ENCODE measurements at regions not wholly inside any gene's neighbourhood (a gene's known extent, or its start where the extent isn't known, plus 50 kb on each side); places are given as distances from the start of the nearest gene placed in this dataset.
"Not testable (repeated sequence)": the region's sequence is repeated elsewhere in the genome, so short reads cannot be mapped to it uniquely, and the experiment has no call there.

DNA sequence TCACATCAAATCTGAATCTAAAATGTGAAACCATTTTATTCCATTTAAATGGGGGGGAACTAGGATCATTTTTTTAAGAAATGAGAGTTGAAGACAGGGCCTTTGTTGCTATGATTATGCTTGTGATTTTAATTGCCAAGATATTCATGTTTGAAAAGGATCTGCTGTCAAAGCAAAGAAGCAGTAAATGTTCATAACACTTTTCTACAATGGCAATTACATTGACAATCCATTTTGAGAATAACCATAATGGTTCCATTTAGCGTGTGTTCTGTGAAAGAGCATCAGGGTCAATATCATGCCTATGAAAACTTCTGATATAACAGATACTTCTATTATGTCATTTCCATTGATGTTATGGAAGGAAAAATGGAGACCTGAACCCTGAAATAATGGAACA is 745.8 kb upstream of the SGO1 start:
- Histone ChIP-seq H3K27ac (ENCODE audit: low read depth, low read length, poor library complexity, severe bottlenecking) (no peak overlapping the region), H3K36me3 (ENCODE audit: insufficient read depth, low read length, poor library complexity, severe bottlenecking) (no peaks in the 10 kb centered on the region), H3K27me3 (replicated peaks; ENCODE audit: insufficient read depth, low read depth, low read length, poor library complexity) (no peaks in the 10 kb centered on the region), H3K9me3 (ENCODE audit: low read depth, low read length, poor library complexity, severe bottlenecking) (peaks cover 11% of the 10 kb centered on the region), H3K4me1 (ENCODE audit: insufficient read depth, low read length, poor library complexity, severe bottlenecking) (no peaks in the 10 kb centered on the region), H3K4me3 (ENCODE audit: low read depth, low read length, poor library complexity, severe bottlenecking) (no peak overlapping the region)
- CTCF ChIA-PET = no interaction called here
- DNase-seq (ENCODE audit: low spot score) = no peak
- TF ChIP-seq CTCF (conservative IDR thresholded peaks at IDR 0.05; ENCODE audit: low read depth, low read length) (no peak), EZH2 (IDR thresholded peaks at IDR 0.05; ENCODE audit: borderline replicate concordance, low read depth, low read length, poor library complexity, severe bottlenecking) (no peak)
- BruUV-seq (replicated peaks) = no TSS peak
- POLR2A ChIA-PET (ENCODE audit: low non-redundant PET) = no interaction called here
- intact Hi-C loops (cut with micrococcal nuclease; ENCODE audit: unreplicated experiment) = no loop called here

DNA sequence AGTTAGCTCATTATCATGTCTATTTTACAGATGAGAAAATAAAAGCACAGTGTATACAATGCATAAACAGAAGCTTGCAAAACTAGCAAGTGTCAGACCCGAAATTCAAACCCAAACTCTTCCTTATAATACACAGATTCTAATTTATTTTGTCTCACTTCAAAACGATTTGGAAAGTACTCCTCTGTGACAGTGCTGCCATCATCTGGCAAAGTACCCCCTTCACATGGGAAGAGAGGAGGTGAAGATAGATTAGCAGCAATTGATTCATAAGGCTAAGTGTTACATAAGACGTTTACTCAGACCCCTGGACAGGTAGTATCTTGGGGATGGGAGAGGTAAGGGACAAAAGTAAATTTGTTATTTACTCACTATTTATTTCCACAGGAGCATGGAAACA is 744.0 kb upstream of the SGO1 start:
- Histone ChIP-seq H3K9me3 (ENCODE audit: low read depth, low read length, poor library complexity, severe bottlenecking) (peaks cover 11% of the 10 kb centered on the region), H3K27me3 (replicated peaks; ENCODE audit: insufficient read depth, low read depth, low read length, poor library complexity) (no peaks in the 10 kb centered on the region), H3K4me1 (ENCODE audit: insufficient read depth, low read length, poor library complexity, severe bottlenecking) (no peaks in the 10 kb centered on the region), H3K4me3 (ENCODE audit: low read depth, low read length, poor library complexity, severe bottlenecking) (no peak overlapping the region), H3K27ac (ENCODE audit: low read depth, low read length, poor library complexity, severe bottlenecking) (no peak overlapping the region), H3K36me3 (ENCODE audit: insufficient read depth, low read length, poor library complexity, severe bottlenecking) (no peaks in the 10 kb centered on the region)
- TF ChIP-seq EZH2 (IDR thresholded peaks at IDR 0.05; ENCODE audit: borderline replicate concordance, low read depth, low read length, poor library complexity, severe bottlenecking) = no peak
- TF ChIP-seq CTCF (conservative IDR thresholded peaks at IDR 0.05; ENCODE audit: low read depth, low read length) = 0 out of 2 replicates have a peak, but pooled peaks have one; percentile 20
- intact Hi-C loops (cut with micrococcal nuclease; ENCODE audit: unreplicated experiment) = no loop called here
- ChIA-PET POLR2A (ENCODE audit: low non-redundant PET) (no interaction called here), CTCF (no interaction called here)
- no TSS peak for BruUV-seq (replicated peaks)
- peak; percentile 0 for DNase-seq (ENCODE audit: low spot score)

GRCh38 chr3:20924646-20925385 is 738.8 kb upstream of the SGO1 start:
- ChIA-PET POLR2A (ENCODE audit: low non-redundant PET) (no interaction called here), CTCF (no interaction called here)
- no TSS peak for BruUV-seq (replicated peaks)
- Histone ChIP-seq H3K4me1 (ENCODE audit: insufficient read depth, low read length, poor library complexity, severe bottlenecking) (no peaks in the 10 kb centered on the region), H3K9me3 (ENCODE audit: low read depth, low read length, poor library complexity, severe bottlenecking) (peaks cover 5% of the 10 kb centered on the region), H3K4me3 (ENCODE audit: low read depth, low read length, poor library complexity, severe bottlenecking) (no peak overlapping the region), H3K36me3 (ENCODE audit: insufficient read depth, low read length, poor library complexity, severe bottlenecking) (no peaks in the 10 kb centered on the region), H3K27me3 (replicated peaks; ENCODE audit: insufficient read depth, low read depth, low read length, poor library complexity) (no peaks in the 10 kb centered on the region), H3K27ac (ENCODE audit: low read depth, low read length, poor library complexity, severe bottlenecking) (no peak overlapping the region)
- TF ChIP-seq CTCF (conservative IDR thresholded peaks at IDR 0.05; ENCODE audit: low read depth, low read length) (no peak), EZH2 (IDR thresholded peaks at IDR 0.05; ENCODE audit: borderline replicate concordance, low read depth, low read length, poor library complexity, severe bottlenecking) (no peak)
- intact Hi-C loops (cut with micrococcal nuclease; ENCODE audit: unreplicated experiment) = no loop called here
- DNase-seq (ENCODE audit: low spot score) = no peak

GRCh38 chr3:20921112-20921511 is 735.1 kb upstream of the SGO1 start:
- BruUV-seq (replicated peaks); H3K9me3 ChIP-seq (ENCODE audit: low read depth, low read length, poor library complexity, severe bottlenecking); CTCF ChIA-PET; POLR2A ChIA-PET (ENCODE audit: low non-redundant PET); H3K27me3 ChIP-seq (replicated peaks; ENCODE audit: insufficient read depth, low read depth, low read length, poor library complexity); H3K4me1 ChIP-seq (ENCODE audit: insufficient read depth, low read length, poor library complexity, severe bottlenecking); intact Hi-C loops (cut with micrococcal nuclease; ENCODE audit: unreplicated experiment); DNase-seq (ENCODE audit: low spot score); H3K36me3 ChIP-seq (ENCODE audit: insufficient read depth, low read length, poor library complexity, severe bottlenecking); H3K4me3 ChIP-seq (ENCODE audit: low read depth, low read length, poor library complexity, severe bottlenecking); H3K27ac ChIP-seq (ENCODE audit: low read depth, low read length, poor library complexity, severe bottlenecking): not testable (repeated sequence)

Measured in A673 (cell line).